Uterus (tissue), 2 donors: ENCODE measurements at regions not wholly inside any gene's neighbourhood (a gene's known extent, or its start where the extent isn't known, plus 50 kb on each side); places are given as distances from the start of the nearest gene placed in this dataset.

Experiments
- POLR2A ChIP-seq, 2 donors: fragments of 450-650 bp; IDR thresholded peaks; one replicate each; pipeline ENCODE4 v1.6.1; 2016; ENCODE audit warnings: antibody characterized with exemption in 2 of 2, mild to moderate bottlenecking in 1 of 2, moderate library complexity in 1 of 2
- TF ChIP-seq, protein P1 (sequence below), 4 experiments: fragments of 200-600 bp in 2 of 4; fragments of 450-650 bp in 2 of 4; sonication (generic) in 2 of 4; IDR thresholded peaks; one replicate each; pipeline ENCODE4 v1.5.1; 2016 to 2019; ENCODE audit warnings: antibody characterized with exemption in 4 of 4, mild to moderate bottlenecking in 2 of 4, moderate library complexity in 1 of 4

DNA sequence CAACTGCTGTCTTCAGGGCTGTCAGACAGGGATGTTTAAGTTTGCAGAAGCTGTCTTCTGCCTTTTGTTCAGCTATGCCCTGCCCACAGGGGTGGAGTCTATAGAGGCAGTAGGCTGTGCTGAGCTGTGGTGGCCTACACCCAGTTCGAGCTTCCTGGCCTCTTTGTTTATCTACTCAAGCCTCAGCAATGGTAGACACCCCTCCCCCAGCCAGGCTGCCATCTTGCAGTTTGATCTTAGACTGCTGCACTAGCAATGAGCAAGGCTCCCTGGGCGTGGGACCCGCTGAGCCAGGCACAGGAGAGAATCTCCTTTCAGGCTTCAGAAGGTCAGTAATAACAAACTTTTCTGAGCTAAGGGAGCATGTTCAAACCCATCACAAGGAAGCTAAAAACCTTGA, 545.3 kb downstream of the TLE4 start:
- TF ChIP-seq, protein P1, sequence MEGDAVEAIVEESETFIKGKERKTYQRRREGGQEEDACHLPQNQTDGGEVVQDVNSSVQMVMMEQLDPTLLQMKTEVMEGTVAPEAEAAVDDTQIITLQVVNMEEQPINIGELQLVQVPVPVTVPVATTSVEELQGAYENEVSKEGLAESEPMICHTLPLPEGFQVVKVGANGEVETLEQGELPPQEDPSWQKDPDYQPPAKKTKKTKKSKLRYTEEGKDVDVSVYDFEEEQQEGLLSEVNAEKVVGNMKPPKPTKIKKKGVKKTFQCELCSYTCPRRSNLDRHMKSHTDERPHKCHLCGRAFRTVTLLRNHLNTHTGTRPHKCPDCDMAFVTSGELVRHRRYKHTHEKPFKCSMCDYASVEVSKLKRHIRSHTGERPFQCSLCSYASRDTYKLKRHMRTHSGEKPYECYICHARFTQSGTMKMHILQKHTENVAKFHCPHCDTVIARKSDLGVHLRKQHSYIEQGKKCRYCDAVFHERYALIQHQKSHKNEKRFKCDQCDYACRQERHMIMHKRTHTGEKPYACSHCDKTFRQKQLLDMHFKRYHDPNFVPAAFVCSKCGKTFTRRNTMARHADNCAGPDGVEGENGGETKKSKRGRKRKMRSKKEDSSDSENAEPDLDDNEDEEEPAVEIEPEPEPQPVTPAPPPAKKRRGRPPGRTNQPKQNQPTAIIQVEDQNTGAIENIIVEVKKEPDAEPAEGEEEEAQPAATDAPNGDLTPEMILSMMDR (IDR thresholded peaks at IDR 0.05), result no peak
- TF ChIP-seq POLR2A (IDR thresholded peaks at IDR 0.05), result no peak
